ENCODE measurements at regions not wholly inside any gene's neighbourhood (a gene's known extent, or its start where the extent isn't known, plus 50 kb on each side); places are given as distances from the start of the nearest gene placed in this dataset.

GRCh38 chr12:107992870-107993451 is 136.1 kb upstream of the WSCD2 start:
- DNase-seq (no peak), ATAC-seq (replicated peaks in 1 of 2) (no peak)
- H3K9me3 Mint-ChIP-seq = no peaks in the 10 kb centered on the region
- no peak overlapping the region for H3K4me3 Mint-ChIP-seq
- H3K27me3 Mint-ChIP-seq (ENCODE audit: low read depth) = peaks cover 40% of the 10 kb centered on the region
- no peaks in the 10 kb centered on the region for H3K4me1 Mint-ChIP-seq (ENCODE audit: low read depth)
- H3K36me3 Mint-ChIP-seq (ENCODE audit: insufficient read depth in 2 of 2) = no peaks in the 10 kb centered on the region
- no peak overlapping the region for H3K27ac Mint-ChIP-seq

- H3K36me3 Mint-ChIP-seq (ENCODE audit: insufficient read depth in 2 of 2) = peaks cover 0 to 2% of the 10 kb centered on the region in 2 donors
- ATAC-seq (replicated peaks in 1 of 2) (no peak), DNase-seq (no peak)
- H3K27ac Mint-ChIP-seq = no peak overlapping the region
- peaks cover 21% of the 10 kb centered on the region for H3K27me3 Mint-ChIP-seq (ENCODE audit: low read depth)
- no peaks in the 10 kb centered on the region for H3K4me1 Mint-ChIP-seq (ENCODE audit: low read depth)
- H3K4me3 Mint-ChIP-seq = no peak overlapping the region
- H3K9me3 Mint-ChIP-seq = peaks cover 2 to 9% of the 10 kb centered on the region in 2 donors
Measured at GRCh38 chr12:107998863-107999262, 130.2 kb upstream of the WSCD2 start.

- H3K9me3 Mint-ChIP-seq = peaks cover 2 to 9% of the 10 kb centered on the region in 2 donors
- H3K36me3 Mint-ChIP-seq (ENCODE audit: insufficient read depth in 2 of 2) = peaks cover 0 to 2% of the 10 kb centered on the region in 2 donors
- no peak overlapping the region for H3K27ac Mint-ChIP-seq
- ATAC-seq (replicated peaks in 1 of 2) (no peak), DNase-seq (no peak)
- H3K4me1 Mint-ChIP-seq (ENCODE audit: low read depth) = no peaks in the 10 kb centered on the region
- no peak overlapping the region for H3K4me3 Mint-ChIP-seq
- H3K27me3 Mint-ChIP-seq (ENCODE audit: low read depth) = peaks cover 21% of the 10 kb centered on the region
Measured at GRCh38 chr12:108000111-108000510, 129.0 kb upstream of the WSCD2 start.

GRCh38 chr12:108004319-108004718 is 124.8 kb upstream of the WSCD2 start:
- Mint-ChIP-seq H3K4me3 (no peak overlapping the region), H3K36me3 (ENCODE audit: insufficient read depth in 2 of 2) (peaks cover 0 to 1% of the 10 kb centered on the region in 2 donors), H3K27ac (no peak overlapping the region), H3K27me3 (ENCODE audit: low read depth) (peaks cover 19% of the 10 kb centered on the region), H3K4me1 (ENCODE audit: low read depth) (peaks cover 4% of the 10 kb centered on the region), H3K9me3 (peaks cover 0 to 6% of the 10 kb centered on the region in 2 donors)
- DNase-seq (no peak), ATAC-seq (replicated peaks in 1 of 2) (no peak)

GRCh38 chr12:108008163-108008905 is 120.8 kb upstream of the WSCD2 start:
- no peaks in the 10 kb centered on the region for H3K9me3 Mint-ChIP-seq
- H3K27me3 Mint-ChIP-seq (ENCODE audit: low read depth) = peaks cover 12% of the 10 kb centered on the region
- no peak overlapping the region for H3K27ac Mint-ChIP-seq
- no peak overlapping the region for H3K4me3 Mint-ChIP-seq
- no peaks in the 10 kb centered on the region for H3K36me3 Mint-ChIP-seq (ENCODE audit: insufficient read depth in 2 of 2)
- peaks cover 4% of the 10 kb centered on the region for H3K4me1 Mint-ChIP-seq (ENCODE audit: low read depth)
- DNase-seq (no peak), ATAC-seq (replicated peaks in 1 of 2) (no peak)

GRCh38 chr12:108009442-108010070 is 119.5 kb upstream of the WSCD2 start:
- Mint-ChIP-seq H3K4me3 (no peak overlapping the region), H3K9me3 (no peaks in the 10 kb centered on the region), H3K27ac (no peak overlapping the region), H3K27me3 (ENCODE audit: low read depth) (peaks cover 12% of the 10 kb centered on the region), H3K4me1 (ENCODE audit: low read depth) (peaks cover 4% of the 10 kb centered on the region), H3K36me3 (ENCODE audit: insufficient read depth in 2 of 2) (no peaks in the 10 kb centered on the region)
- no peak for ATAC-seq (replicated peaks in 1 of 2)
- no peak for DNase-seq

- H3K4me1 Mint-ChIP-seq (ENCODE audit: low read depth) = no peaks in the 10 kb centered on the region
- no peak overlapping the region for H3K27ac Mint-ChIP-seq
- ATAC-seq (replicated peaks in 1 of 2) (no peak), DNase-seq (no peak)
- H3K36me3 Mint-ChIP-seq (ENCODE audit: insufficient read depth in 2 of 2) = no peaks in the 10 kb centered on the region
- H3K27me3 Mint-ChIP-seq (ENCODE audit: low read depth) = peaks cover 12% of the 10 kb centered on the region
- no peak overlapping the region for H3K4me3 Mint-ChIP-seq
- H3K9me3 Mint-ChIP-seq = peaks cover 0 to 3% of the 10 kb centered on the region in 2 donors
Measured at GRCh38 chr12:108016022-108016564, 113.0 kb upstream of the WSCD2 start.

- Mint-ChIP-seq H3K27ac (no peak overlapping the region), H3K36me3 (ENCODE audit: insufficient read depth in 2 of 2) (no peaks in the 10 kb centered on the region), H3K4me3 (no peak overlapping the region), H3K9me3 (peaks cover 0 to 3% of the 10 kb centered on the region in 2 donors), H3K27me3 (ENCODE audit: low read depth) (peaks cover 12% of the 10 kb centered on the region), H3K4me1 (ENCODE audit: low read depth) (no peaks in the 10 kb centered on the region)
- ATAC-seq (replicated peaks in 1 of 2) (no peak), DNase-seq (no peak)
Measured at GRCh38 chr12:108017472-108018057, 111.5 kb upstream of the WSCD2 start.

- no peak for ATAC-seq (replicated peaks in 1 of 2)
- Mint-ChIP-seq H3K27ac (no peak overlapping the region), H3K9me3 (peaks cover 0 to 3% of the 10 kb centered on the region in 2 donors), H3K36me3 (ENCODE audit: insufficient read depth in 2 of 2) (no peaks in the 10 kb centered on the region), H3K4me3 (no peak overlapping the region), H3K4me1 (ENCODE audit: low read depth) (no peaks in the 10 kb centered on the region), H3K27me3 (ENCODE audit: low read depth) (peaks cover 12% of the 10 kb centered on the region)
- DNase-seq = no peak
Measured at GRCh38 chr12:108019862-108020261, 109.2 kb upstream of the WSCD2 start.

GRCh38 chr12:108021141-108021540 is 107.9 kb upstream of the WSCD2 start:
- no peaks in the 10 kb centered on the region for H3K4me1 Mint-ChIP-seq (ENCODE audit: low read depth)
- no peak overlapping the region for H3K27ac Mint-ChIP-seq
- peaks cover 12% of the 10 kb centered on the region for H3K27me3 Mint-ChIP-seq (ENCODE audit: low read depth)
- no peaks in the 10 kb centered on the region for H3K36me3 Mint-ChIP-seq (ENCODE audit: insufficient read depth in 2 of 2)
- peaks cover 0 to 3% of the 10 kb centered on the region in 2 donors for H3K9me3 Mint-ChIP-seq
- DNase-seq (no peak), ATAC-seq (replicated peaks in 1 of 2) (no peak)
- H3K4me3 Mint-ChIP-seq = no peak overlapping the region

- no peak overlapping the region for H3K27ac Mint-ChIP-seq
- H3K9me3 Mint-ChIP-seq = peaks cover 0 to 3% of the 10 kb centered on the region in 2 donors
- no peaks in the 10 kb centered on the region for H3K36me3 Mint-ChIP-seq (ENCODE audit: insufficient read depth in 2 of 2)
- peaks cover 12% of the 10 kb centered on the region for H3K27me3 Mint-ChIP-seq (ENCODE audit: low read depth)
- ATAC-seq (replicated peaks in 1 of 2) = no peak
- no peak overlapping the region for H3K4me3 Mint-ChIP-seq
- no peak for DNase-seq
- H3K4me1 Mint-ChIP-seq (ENCODE audit: low read depth) = no peaks in the 10 kb centered on the region
Measured at GRCh38 chr12:108021949-108022522, 107.1 kb upstream of the WSCD2 start.

- no peak overlapping the region for H3K27ac Mint-ChIP-seq
- ATAC-seq (replicated peaks in 1 of 2) = no peak
- no peak for DNase-seq
Measured at GRCh38 chr12:108029051-108029835, 99.8 kb upstream of the WSCD2 start.

More at GRCh38 chr12:108029051-108029835, 99.8 kb upstream of the WSCD2 start:
- Mint-ChIP-seq H3K36me3 (ENCODE audit: insufficient read depth in 2 of 2) (no peaks in the 10 kb centered on the region), H3K4me1 (ENCODE audit: low read depth) (no peaks in the 10 kb centered on the region), H3K27me3 (ENCODE audit: low read depth) (peaks cover 27% of the 10 kb centered on the region), H3K4me3 (no peak overlapping the region), H3K9me3 (no peaks in the 10 kb centered on the region)

Measured in activated T-cell treated with anti-CD3 and anti-CD28 coated beads, Interleukin-2, amount 50 U/mL, for 72 hours (primary cell).